SH-SY5Y (cell line): ENCODE measurements at regions not wholly inside any gene's neighbourhood (a gene's known extent, or its start where the extent isn't known, plus 50 kb on each side); places are given as distances from the start of the nearest gene placed in this dataset.

Experiments
- GATA2 ChIP-seq: IDR thresholded peaks from 2 replicates; pipeline ENCODE4 v1.6.1; 2011; ENCODE audit warnings: mild to moderate bottlenecking, low read depth, low read length
- GATA3 ChIP-seq: IDR thresholded peaks from 2 replicates; pipeline ENCODE4 v1.6.1; 2011; ENCODE audit warnings: low read depth, mild to moderate bottlenecking, low read length, moderate library complexity

GRCh38 chr5:143635888-143636287 is 176.1 kb upstream of the HMHB1 start:
- TF ChIP-seq GATA3 (no peak), GATA2 (no peak)
